HepG2 (cell line): ENCODE measurements at regions not wholly inside any gene's neighbourhood (a gene's known extent, or its start where the extent isn't known, plus 50 kb on each side); places are given as distances from the start of the nearest gene placed in this dataset.

Experiments
- ARID4A ChIP-seq: sonication (generic); formaldehyde crosslinking; IDR thresholded peaks from 2 replicates; pipeline ENCODE4 v1.5.0; 2020; ENCODE audit warnings: mild to moderate bottlenecking, missing genetic modification reagents, borderline replicate concordance
- CBX5 ChIP-seq: sonication (generic); formaldehyde crosslinking; IDR thresholded peaks from 2 replicates; pipeline ENCODE4 v1.4.0; 2020; ENCODE audit warnings: missing genetic modification reagents, borderline replicate concordance
- HMGXB4 ChIP-seq, 2 experiments: sonication (generic) in 1 of 2; formaldehyde crosslinking in 1 of 2; IDR thresholded peaks; 2 replicates each; pipeline versions ENCODE4 v1.4.0 to v1.6.1; 2018 to 2020; ENCODE audit warnings: missing genetic modification reagents in 2 of 2, borderline replicate concordance in 1 of 2, low read depth in 1 of 2, mild to moderate bottlenecking in 1 of 2, missing biosample characterization in 1 of 2
- IKZF4 ChIP-seq: sonication (generic); formaldehyde crosslinking; IDR thresholded peaks from 2 replicates; pipeline ENCODE4 v1.5.1; 2020; ENCODE audit warnings: borderline replicate concordance, mild to moderate bottlenecking, low read depth, missing genetic modification reagents; ENCODE audit errors: not compliant biosample characterization
- JARID2 ChIP-seq: sonication (generic); formaldehyde crosslinking; IDR thresholded peaks from 2 replicates; pipeline ENCODE4 v1.8.1; 2023; ENCODE audit warnings: missing genetic modification reagents, inconsistent platforms; ENCODE audit not compliant: insufficient replicate concordance
- MYC ChIP-seq: sonication (generic); formaldehyde crosslinking; IDR thresholded peaks from 2 replicates; pipeline ENCODE4 v1.9.0; 2021; ENCODE audit warnings: missing genetic modification reagents, borderline replicate concordance
- NFE2 ChIP-seq: sonication (generic); formaldehyde crosslinking; IDR thresholded peaks from 2 replicates; pipeline ENCODE4 v1.4.0; 2020; ENCODE audit warnings: missing genetic modification reagents
- NR2F1 ChIP-seq, 2 experiments: fragments of 450-650 bp in 1 of 2; formaldehyde crosslinking in 1 of 2; IDR thresholded peaks; 2 replicates each; pipeline versions ENCODE4 v1.5.0 to v1.6.1; 2016 to 2020; ENCODE audit warnings: mild to moderate bottlenecking in 1 of 2, missing compliant biosample characterization in 1 of 2, missing genetic modification reagents in 1 of 2, moderate library complexity in 1 of 2
- PHF21A ChIP-seq: sonication (generic); formaldehyde crosslinking; IDR thresholded peaks from 2 replicates; pipeline ENCODE4 v1.5.0; 2020; ENCODE audit warnings: mild to moderate bottlenecking, missing genetic modification reagents
- PTBP1 ChIP-seq: fragments of 200-400 bp; formaldehyde crosslinking; IDR thresholded peaks from 2 replicates; pipeline ENCODE4 v1.6.1; 2018; ENCODE audit warnings: low read length, low read depth; ENCODE audit not compliant: poor library complexity, severe bottlenecking
- RARG ChIP-seq: sonication (generic); formaldehyde crosslinking; IDR thresholded peaks from 2 replicates; pipeline ENCODE4 v1.4.0; 2020; ENCODE audit warnings: low read depth, mild to moderate bottlenecking, missing genetic modification reagents
- REXO4 ChIP-seq: sonication (generic); formaldehyde crosslinking; IDR thresholded peaks from 2 replicates; pipeline ENCODE4 v1.8.0; 2022; ENCODE audit warnings: missing genetic modification reagents, mild to moderate bottlenecking, borderline replicate concordance
- U2AF2 ChIP-seq: fragments of 200-400 bp; formaldehyde crosslinking; IDR thresholded peaks from 2 replicates; pipeline ENCODE4 v1.6.1; 2017; ENCODE audit warnings: low read depth, mild to moderate bottlenecking, low read length
- XRCC5 ChIP-seq: fragments of 200-400 bp; formaldehyde crosslinking; optimal IDR thresholded peaks from 2 replicates; pipeline ENCODE3; 2017; ENCODE audit warnings: mild to moderate bottlenecking, low read length
- YY1 ChIP-seq: IDR thresholded peaks from 2 replicates; pipeline ENCODE4 v1.6.1; 2011; ENCODE audit warnings: low read length, low read depth, moderate library complexity, mild to moderate bottlenecking; ENCODE audit not compliant: insufficient read depth, insufficient replicate concordance
- ZMYM2 ChIP-seq: sonication (generic); formaldehyde crosslinking; IDR thresholded peaks from 2 replicates; pipeline ENCODE4 v1.8.0; 2022; ENCODE audit warnings: mild to moderate bottlenecking, missing genetic modification reagents
- ZMYM4 ChIP-seq: sonication (generic); formaldehyde crosslinking; IDR thresholded peaks from 2 replicates; pipeline ENCODE4 v1.8.1; 2023; ENCODE audit warnings: mild to moderate bottlenecking, missing genetic modification reagents
- ZNF124 ChIP-seq: sonication (generic); formaldehyde crosslinking; IDR thresholded peaks from 2 replicates; pipeline ENCODE4 v1.4.0; 2020; ENCODE audit warnings: missing genetic modification reagents
- ZNF160 ChIP-seq: sonication (generic); formaldehyde crosslinking; IDR thresholded peaks from 2 replicates; pipeline ENCODE4 v1.8.0; 2022; ENCODE audit warnings: mild to moderate bottlenecking, inconsistent platforms, missing genetic modification reagents
- ZNF224 ChIP-seq: sonication (generic); formaldehyde crosslinking; IDR thresholded peaks from 2 replicates; pipeline ENCODE4 v1.5.0; 2020; ENCODE audit warnings: mild to moderate bottlenecking, missing genetic modification reagents
- ZNF253 ChIP-seq: sonication (generic); formaldehyde crosslinking; IDR thresholded peaks from 2 replicates; pipeline ENCODE4 v1.8.0; 2022; ENCODE audit warnings: mild to moderate bottlenecking, missing genetic modification reagents, borderline replicate concordance
- ZNF441 ChIP-seq: sonication (generic); formaldehyde crosslinking; IDR thresholded peaks from 2 replicates; pipeline ENCODE4 v1.7.0; 2021; ENCODE audit warnings: missing genetic modification reagents, borderline replicate concordance
- ZNF598 ChIP-seq: sonication (generic); formaldehyde crosslinking; IDR thresholded peaks from 2 replicates; pipeline ENCODE4 v1.5.1; 2020; ENCODE audit warnings: mild to moderate bottlenecking, missing genetic modification reagents, borderline replicate concordance
- ZNF713 ChIP-seq: sonication (generic); formaldehyde crosslinking; IDR thresholded peaks from 2 replicates; pipeline ENCODE4 v1.4.0; 2020; ENCODE audit warnings: mild to moderate bottlenecking, missing genetic modification reagents
- ZNF75D ChIP-seq: sonication (generic); formaldehyde crosslinking; IDR thresholded peaks from 2 replicates; pipeline ENCODE4 v1.8.1; 2023; ENCODE audit warnings: missing genetic modification reagents, mild to moderate bottlenecking, borderline replicate concordance
- ZNF878 ChIP-seq: sonication (generic); formaldehyde crosslinking; IDR thresholded peaks from 2 replicates; pipeline ENCODE4 v1.8.1; 2023; ENCODE audit warnings: mild to moderate bottlenecking, missing genetic modification reagents, moderate library complexity

- TF ChIP-seq CBX5 (no peak), ZMYM2 (CRISPR knock-in tag) (peak; percentile 79), U2AF2 (no peak), NFE2 (no peak), ZNF253 (no peak), PTBP1 (no peak), ZNF160 (no peak), ZNF75D (no peak), ZNF224 (CRISPR knock-in tag) (no peak), HMGXB4 (CRISPR knock-in tag; IDR thresholded peaks at IDR 0.05; ENCODE audit: borderline replicate concordance in 1 of 2, low read depth in 1 of 2) (no peak), JARID2 (CRISPR knock-in tag) (no peak), XRCC5 (no peak), ARID4A (CRISPR knock-in tag) (no peak), NR2F1 (CRISPR knock-in tag; IDR thresholded peaks at IDR 0.05) (no peak), ZNF713 (CRISPR knock-in tag) (no peak), PHF21A (0 out of 2 replicates have a peak, but pooled peaks have one; percentile 39), ZNF878 (CRISPR knock-in tag) (peak; percentile 74; the same call in 1 of the 2 replicates), ZMYM4 (peak; percentile 87), ZNF598 (CRISPR knock-in tag) (no peak), REXO4 (CRISPR knock-in tag) (no peak), ZNF441 (no peak), IKZF4 (CRISPR knock-in tag) (no peak), RARG (CRISPR knock-in tag) (no peak), ZNF124 (CRISPR knock-in tag) (peak; percentile 51), MYC (CRISPR knock-in tag) (no peak), YY1 (peak; percentile 15)
Observed at GRCh38 chr3:30289324-30289723, 317.1 kb upstream of the TGFBR2 start (continued).
